GM18502 (cell line): ENCODE measurements at regions not wholly inside any gene's neighbourhood (a gene's known extent, or its start where the extent isn't known, plus 50 kb on each side); places are given as distances from the start of the nearest gene placed in this dataset.
"Not testable (repeated sequence)": the region's sequence is repeated elsewhere in the genome, so short reads cannot be mapped to it uniquely, and the experiment has no call there.

Experiments
- ATAC-seq: cut with Tn5 transposase; IDR thresholded peaks from one replicate; pipeline ENCODE4 v1.9.1; 2021; ENCODE audit warnings: mild to moderate bottlenecking; ENCODE audit not compliant: unreplicated experiment, poor library complexity

GRCh38 chr2:766255-766654 lies 89.0 kb upstream of the TMEM18 start:
- no peak for ATAC-seq

GRCh38 chr2:765369-765768 lies 88.2 kb upstream of the TMEM18 start:
- ATAC-seq = no peak

DNA sequence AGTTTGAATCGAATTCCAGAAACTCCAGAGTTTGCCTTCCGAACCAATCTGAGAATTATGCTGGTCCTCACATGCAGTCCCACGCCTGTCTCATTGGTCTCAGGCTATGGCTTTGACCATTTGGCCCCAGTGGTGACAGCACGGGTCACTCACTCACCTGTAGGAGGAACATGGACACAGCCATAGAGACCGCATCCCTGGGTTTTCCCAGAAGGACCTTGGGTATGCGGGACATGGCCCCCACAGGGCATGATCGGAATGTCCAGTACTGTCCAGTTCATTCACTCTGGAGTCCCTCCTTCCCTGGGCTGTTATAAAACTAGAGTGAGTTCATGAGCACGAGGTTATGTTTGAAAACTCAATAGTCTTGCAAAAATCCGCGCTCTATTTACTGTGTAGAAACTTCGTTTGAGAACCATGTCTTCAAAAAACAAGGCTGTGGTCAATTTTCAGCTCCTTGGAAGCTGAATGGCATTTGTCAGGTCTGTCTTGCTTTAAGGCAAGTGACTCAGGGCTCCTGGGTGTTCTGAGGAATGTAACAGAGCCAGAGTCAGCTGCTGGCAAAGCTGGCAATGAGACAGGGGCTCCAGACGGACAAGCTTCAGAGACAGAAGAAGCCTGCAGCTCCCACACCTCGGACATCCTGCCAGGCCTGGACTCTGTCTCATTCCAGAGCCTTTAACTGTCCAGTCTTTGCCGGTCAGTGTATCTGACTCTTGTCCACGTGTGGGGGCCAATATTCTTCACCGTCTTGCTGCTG lies 86.7 kb upstream of the TMEM18 start:
- no peak for ATAC-seq

GRCh38 chr2:762646-763045 lies 85.4 kb upstream of the TMEM18 start:
- no peak for ATAC-seq

GRCh38 chr2:761384-761783 lies 84.2 kb upstream of the TMEM18 start:
- ATAC-seq = no peak

DNA sequence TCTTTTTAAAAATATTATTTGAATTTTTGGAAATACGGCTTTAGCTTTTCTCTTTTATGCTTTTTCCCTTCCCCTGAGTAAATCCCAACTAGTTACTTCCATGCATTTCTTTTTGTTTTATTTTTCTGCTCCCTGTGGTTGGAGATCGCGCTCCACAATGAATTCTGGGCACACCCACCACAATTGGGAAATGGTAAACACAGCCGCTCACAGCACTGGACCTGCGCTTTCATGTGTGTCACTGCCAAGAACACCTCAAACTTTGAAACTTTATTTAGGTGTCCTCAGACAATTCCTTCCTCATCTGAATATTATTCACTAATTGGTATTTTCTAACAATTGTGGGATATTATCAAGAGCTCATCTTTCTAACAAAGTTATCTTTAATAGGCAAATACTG lies 82.8 kb upstream of the TMEM18 start:
- ATAC-seq = no peak

DNA sequence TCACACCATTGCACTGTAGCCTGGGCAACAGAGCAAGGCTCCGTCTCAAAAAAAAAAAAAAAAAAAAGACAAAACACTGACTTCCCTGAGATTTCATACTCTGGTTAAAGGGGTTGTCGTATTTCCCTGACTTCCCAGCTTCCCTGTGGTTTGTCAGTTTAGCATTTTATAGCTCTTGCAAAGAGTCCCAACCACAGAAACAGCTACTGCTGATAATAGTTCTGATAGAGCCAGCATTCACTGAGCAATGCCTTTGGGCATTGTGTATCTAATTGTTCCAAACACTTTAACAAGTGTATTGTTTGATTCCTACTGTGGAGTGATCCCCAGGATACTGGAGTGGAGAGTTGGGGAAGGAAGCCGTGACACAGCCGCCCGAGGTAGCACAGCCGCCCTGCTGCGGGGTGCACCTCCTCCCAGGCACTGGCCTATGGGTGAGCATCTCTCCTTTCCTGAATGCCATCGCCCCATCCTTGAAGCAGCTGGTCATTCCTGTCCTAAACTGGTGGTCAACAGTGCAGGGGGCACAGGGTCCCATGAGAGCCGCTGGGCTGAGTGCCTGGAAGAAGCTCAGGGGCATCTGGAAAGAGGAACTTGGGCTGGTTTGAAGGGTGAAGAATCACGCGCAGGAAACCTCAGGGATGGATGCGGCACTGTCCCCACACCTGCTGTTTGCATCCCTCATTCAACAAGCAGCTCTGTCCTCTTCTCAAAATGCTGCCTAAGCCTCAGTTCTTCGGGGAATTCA lies 81.0 kb upstream of the TMEM18 start:
- ATAC-seq = no peak

GRCh38 chr2:753123-753522 lies 75.9 kb upstream of the TMEM18 start:
- ATAC-seq = no peak

DNA sequence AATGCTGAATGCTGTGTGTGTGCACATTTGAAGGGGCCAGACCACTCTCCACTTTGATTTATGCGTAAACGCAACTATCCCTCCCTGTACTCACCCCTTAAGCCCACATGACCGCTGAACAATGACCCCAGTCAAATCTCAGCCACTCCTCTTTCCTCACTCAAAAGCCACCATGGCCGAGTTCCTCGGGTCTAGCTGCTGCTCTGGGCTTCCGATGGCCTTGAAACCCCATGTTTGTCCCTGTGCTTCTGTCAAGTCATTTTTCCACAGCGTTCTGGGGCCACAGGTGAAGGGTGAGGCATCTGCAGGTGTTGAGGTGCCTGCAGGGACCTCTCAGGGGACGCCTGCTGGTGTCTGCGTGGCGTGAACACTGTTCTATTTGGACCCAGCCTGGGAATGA lies 74.3 kb upstream of the TMEM18 start:
- ATAC-seq = no peak

- no peak for ATAC-seq
Observed at GRCh38 chr2:750628-751027, 73.4 kb upstream of the TMEM18 start.

- no peak for ATAC-seq
Observed at GRCh38 chr2:747762-748351, 70.7 kb upstream of the TMEM18 start.

- no peak for ATAC-seq
Observed at GRCh38 chr2:746697-747096, 69.5 kb upstream of the TMEM18 start.

DNA sequence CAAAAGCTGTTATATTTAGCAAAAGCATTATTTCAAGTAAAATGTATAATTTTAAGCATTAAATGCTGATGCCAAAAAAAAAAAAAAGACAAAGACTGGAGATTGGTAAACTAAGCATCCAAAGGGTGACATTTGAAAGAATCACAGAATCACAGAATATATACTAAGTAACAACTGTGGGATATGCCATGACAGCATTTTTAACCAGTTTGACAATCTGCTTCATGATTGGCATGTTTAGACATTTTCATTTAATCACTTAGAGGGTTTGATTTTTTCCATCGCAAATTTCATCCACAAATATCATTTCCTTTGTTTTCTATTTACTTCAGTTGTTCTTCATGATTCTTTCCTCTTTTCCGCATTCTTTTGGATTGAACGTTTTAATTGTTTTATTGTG lies 66.9 kb upstream of the TMEM18 start:
- ATAC-seq = no peak

DNA sequence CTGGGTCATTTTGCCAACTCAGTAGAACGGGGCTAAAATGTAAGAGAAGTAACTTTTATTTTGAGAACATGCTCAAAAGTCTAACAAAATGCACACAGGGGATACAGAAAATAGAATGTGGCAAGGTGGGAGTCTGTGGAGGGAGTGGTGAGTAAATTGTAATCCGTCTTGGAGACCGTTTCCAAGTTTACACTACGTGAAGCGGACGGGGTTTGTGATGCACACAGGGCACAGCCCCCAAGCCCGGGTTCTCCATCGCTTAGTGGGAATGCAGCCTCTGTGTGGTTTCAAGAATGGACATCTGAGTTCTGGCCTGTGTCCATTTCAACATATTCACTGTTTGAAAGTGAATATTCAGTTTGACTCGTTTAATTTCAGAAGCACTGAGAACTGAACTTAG lies 65.0 kb upstream of the TMEM18 start:
- ATAC-seq = no peak

DNA sequence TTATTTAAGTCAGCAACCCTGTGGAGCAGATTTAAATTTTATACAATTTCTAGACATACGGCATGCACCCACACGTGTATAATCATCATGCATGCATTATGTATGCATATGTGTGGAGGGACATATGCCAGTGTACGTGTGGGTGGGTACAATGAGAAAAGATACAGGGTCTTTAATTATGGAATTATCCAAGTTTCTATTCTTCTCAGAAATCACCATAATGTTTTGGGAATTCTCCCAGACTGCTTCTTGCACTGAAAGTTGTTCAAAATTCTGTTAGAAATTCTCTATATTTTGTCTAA lies 63.9 kb upstream of the TMEM18 start:
- ATAC-seq = no peak

GRCh38 chr2:740322-741194 lies 63.4 kb upstream of the TMEM18 start:
- not testable (repeated sequence) for ATAC-seq

DNA sequence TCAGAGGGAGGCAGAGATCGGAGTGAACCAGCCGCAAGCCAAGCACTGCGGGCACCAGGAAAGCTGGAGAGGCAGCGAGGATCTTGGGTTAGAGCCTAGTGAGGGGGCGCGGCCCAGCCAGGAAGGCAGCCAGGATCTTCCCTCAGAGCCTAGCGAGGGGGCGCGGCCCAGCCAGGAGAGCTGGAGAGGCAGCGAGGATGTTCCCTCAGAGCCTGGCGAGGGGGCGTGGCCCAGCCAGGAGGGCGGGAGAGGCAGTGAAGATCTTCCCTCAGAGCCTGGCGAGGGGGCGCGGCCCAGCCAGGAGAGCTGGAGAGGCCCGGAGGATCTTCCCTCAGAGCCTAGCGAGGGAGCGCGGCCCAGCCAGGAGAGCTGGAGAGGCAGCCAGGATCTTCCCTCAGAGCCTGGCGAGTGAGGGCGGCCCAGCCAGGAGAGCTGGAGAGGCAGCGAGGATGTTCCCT lies 62.7 kb upstream of the TMEM18 start:
- ATAC-seq = not testable (repeated sequence)

- no peak for ATAC-seq
Observed at GRCh38 chr2:736939-737338, 59.7 kb upstream of the TMEM18 start.

GRCh38 chr2:735670-736218 lies 58.5 kb upstream of the TMEM18 start:
- peak; percentile 72 for ATAC-seq

DNA sequence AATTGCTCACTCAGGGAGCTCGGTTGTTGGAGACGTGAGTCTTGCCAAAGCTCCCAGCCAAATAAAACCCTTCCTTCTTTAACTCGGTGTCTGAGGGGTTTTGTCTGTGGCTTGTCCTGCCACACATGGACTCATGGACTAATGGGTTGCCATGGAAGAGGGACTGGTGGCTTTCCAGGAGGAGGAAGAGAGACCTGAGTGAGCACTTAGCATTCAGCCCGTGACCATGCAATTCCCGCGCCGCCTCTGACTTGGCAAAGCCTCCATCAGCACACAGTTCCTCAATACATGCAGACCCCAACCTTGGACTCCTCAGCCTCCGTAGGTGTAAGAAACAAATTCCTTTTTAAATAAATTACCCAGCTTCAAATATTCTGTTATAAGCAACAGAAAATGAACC lies 57.3 kb upstream of the TMEM18 start:
- no peak for ATAC-seq
